Effector memory CD4-positive, alpha-beta T cell (primary cell): ENCODE measurements at regions not wholly inside any gene's neighbourhood (a gene's known extent, or its start where the extent isn't known, plus 50 kb on each side); places are given as distances from the start of the nearest gene placed in this dataset.
"Not testable (repeated sequence)": the region's sequence is repeated elsewhere in the genome, so short reads cannot be mapped to it uniquely, and the experiment has no call there.

ENCODE experiments used
- DNase-seq, 3 donors: peaks; one replicate each; pipeline ENCODE4 v3.0.0-alpha.2; 2020
- H3K27ac ChIP-seq: 2 replicates; pipeline ENCODE4 v1.7.0; 2013; ENCODE audit warnings: mild to moderate bottlenecking, low read length, moderate library complexity; ENCODE audit not compliant: insufficient read depth, poor library complexity, severe bottlenecking
- H3K27me3 ChIP-seq: replicated peaks from 2 replicates; pipeline ENCODE4 v1.7.0; 2013; ENCODE audit warnings: mild to moderate bottlenecking, low read length; ENCODE audit not compliant: insufficient read depth, control insufficient read depth, poor library complexity, severe bottlenecking
- H3K36me3 ChIP-seq: 2 replicates; pipeline ENCODE4 v1.7.0; 2013; ENCODE audit warnings: mild to moderate bottlenecking, low read length, moderate library complexity; ENCODE audit not compliant: control insufficient read depth, insufficient read depth
- H3K4me1 ChIP-seq: 2 replicates; pipeline ENCODE4 v1.7.0; 2013; ENCODE audit warnings: low read length, mild to moderate bottlenecking; ENCODE audit not compliant: control insufficient read depth, insufficient read depth, poor library complexity, severe bottlenecking
- H3K4me3 ChIP-seq: 2 replicates; pipeline ENCODE4 v1.7.0; 2013; ENCODE audit warnings: low read length, low read depth, mild to moderate bottlenecking; ENCODE audit not compliant: insufficient read depth, poor library complexity, severe bottlenecking
- H3K9me3 ChIP-seq: 2 replicates; pipeline ENCODE4 v1.7.0; 2013; ENCODE audit warnings: mild to moderate bottlenecking, low read length, moderate library complexity; ENCODE audit not compliant: control insufficient read depth

DNA sequence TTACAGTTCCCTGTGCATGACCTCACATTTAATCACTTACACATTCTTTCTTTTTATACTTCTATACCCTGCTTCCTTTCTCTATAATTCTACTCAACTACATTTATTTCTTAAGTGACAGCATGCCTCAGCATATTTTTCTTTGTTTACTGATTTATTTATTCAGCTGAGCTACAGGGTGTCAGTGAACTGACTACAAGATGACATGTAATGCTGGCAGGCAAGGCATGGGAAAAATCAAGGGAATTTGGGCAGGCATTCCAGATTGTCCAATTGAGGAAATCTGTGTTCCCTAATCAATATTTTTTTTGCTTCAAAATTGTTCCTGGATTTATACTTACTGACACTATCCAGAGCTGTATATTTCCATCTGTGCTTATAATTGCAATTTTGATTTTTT, 875.5 kb downstream of the C4orf33 start:
- H3K4me1 ChIP-seq = no peaks in the 10 kb centered on the region
- H3K9me3 ChIP-seq = no peaks in the 10 kb centered on the region
- no peaks in the 10 kb centered on the region for H3K27me3 ChIP-seq
- DNase-seq = no peak
- H3K27ac ChIP-seq = no peak overlapping the region
- H3K36me3 ChIP-seq = no peaks in the 10 kb centered on the region
- no peak overlapping the region for H3K4me3 ChIP-seq

DNA sequence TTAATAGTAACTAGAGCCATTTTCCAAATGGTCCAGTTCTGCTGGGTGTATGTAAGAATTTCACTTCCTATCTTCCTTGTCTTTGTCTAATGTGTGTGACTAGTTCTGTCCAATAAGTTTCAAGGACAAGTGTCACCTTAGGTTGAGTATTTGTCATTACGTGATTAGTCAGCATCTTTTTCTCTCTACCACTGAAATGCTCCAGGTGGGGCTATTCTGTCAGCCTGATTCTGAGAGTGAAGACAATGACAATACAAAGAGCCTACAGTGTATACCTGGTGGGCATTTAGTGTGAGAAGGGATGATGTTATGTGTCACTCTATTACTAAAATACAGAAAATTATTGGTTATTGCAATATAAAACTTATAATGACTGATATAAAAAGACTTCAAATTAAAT, 876.3 kb downstream of the C4orf33 start:
- DNase-seq = no peak
- Histone ChIP-seq H3K36me3 (no peaks in the 10 kb centered on the region), H3K27me3 (no peaks in the 10 kb centered on the region), H3K4me1 (no peaks in the 10 kb centered on the region), H3K9me3 (no peaks in the 10 kb centered on the region), H3K4me3 (no peak overlapping the region), H3K27ac (no peak overlapping the region)

DNA sequence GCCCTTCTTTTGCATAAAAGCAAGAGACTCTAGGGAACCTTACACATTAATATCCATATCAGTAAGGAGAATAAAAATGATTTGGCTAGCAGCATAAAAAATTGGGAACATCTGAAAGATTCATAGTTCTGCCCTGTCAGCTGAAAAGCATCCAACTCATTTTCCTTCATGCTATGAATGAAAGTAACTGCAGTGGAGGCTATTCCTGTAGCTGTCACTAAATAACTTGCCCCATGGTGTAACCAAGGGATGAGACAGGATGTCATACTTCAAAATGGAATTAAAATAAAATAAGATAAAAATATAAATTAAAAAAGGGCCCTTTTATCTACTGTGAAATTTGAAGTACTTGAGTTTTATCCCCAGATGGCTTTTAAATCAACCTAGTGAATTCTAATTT, 878.8 kb downstream of the C4orf33 start:
- Histone ChIP-seq H3K4me1 (no peaks in the 10 kb centered on the region), H3K36me3 (no peaks in the 10 kb centered on the region), H3K4me3 (no peak overlapping the region), H3K9me3 (no peaks in the 10 kb centered on the region), H3K27ac (no peak overlapping the region), H3K27me3 (no peaks in the 10 kb centered on the region)
- no peak for DNase-seq

DNA sequence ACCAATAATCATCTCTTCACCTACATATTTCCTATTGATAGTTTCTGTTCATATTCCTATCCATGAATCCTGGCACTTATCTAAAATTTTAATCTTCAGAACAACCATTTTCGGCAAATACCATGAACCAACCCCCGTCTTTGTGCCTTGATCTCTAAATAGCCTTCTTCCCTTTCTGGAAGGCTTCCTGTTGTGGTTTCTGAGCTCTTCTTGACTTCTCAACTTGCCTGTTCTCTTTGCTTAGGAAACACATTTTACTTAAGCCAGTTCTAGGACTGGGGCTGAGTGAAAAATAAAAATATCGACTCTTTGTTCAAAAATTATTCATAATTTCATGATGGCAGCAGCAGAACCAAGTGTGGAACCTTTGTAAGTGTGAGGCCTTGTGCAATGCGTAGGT, 882.4 kb downstream of the C4orf33 start:
- DNase-seq = no peak
- H3K27me3 ChIP-seq = no peaks in the 10 kb centered on the region
- no peaks in the 10 kb centered on the region for H3K9me3 ChIP-seq
- no peak overlapping the region for H3K4me3 ChIP-seq
- no peaks in the 10 kb centered on the region for H3K4me1 ChIP-seq
- no peak overlapping the region for H3K27ac ChIP-seq
- H3K36me3 ChIP-seq = no peaks in the 10 kb centered on the region

DNA sequence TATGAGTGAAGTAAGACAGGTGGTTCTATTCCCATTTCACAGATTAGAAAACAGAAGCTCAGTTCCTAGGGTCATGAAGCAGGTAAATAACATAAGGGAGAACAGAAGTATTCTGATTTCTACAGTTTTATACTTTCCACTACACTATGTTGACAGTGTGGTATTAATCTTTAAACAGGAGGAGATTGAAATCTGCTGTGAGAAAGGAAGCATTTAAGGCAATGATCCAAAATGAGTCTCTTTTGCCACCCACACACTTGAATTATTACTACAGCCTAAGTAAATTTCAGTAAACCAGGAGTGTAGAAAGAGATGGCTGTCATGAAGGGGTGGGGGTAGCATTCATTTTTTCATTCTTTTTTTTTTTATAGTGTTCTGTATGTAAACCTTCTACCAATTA, 893.0 kb downstream of the C4orf33 start:
- H3K9me3 ChIP-seq = no peaks in the 10 kb centered on the region
- no peaks in the 10 kb centered on the region for H3K27me3 ChIP-seq
- H3K27ac ChIP-seq = no peak overlapping the region
- no peaks in the 10 kb centered on the region for H3K36me3 ChIP-seq
- DNase-seq = no peak
- H3K4me1 ChIP-seq = no peaks in the 10 kb centered on the region
- no peak overlapping the region for H3K4me3 ChIP-seq

DNA sequence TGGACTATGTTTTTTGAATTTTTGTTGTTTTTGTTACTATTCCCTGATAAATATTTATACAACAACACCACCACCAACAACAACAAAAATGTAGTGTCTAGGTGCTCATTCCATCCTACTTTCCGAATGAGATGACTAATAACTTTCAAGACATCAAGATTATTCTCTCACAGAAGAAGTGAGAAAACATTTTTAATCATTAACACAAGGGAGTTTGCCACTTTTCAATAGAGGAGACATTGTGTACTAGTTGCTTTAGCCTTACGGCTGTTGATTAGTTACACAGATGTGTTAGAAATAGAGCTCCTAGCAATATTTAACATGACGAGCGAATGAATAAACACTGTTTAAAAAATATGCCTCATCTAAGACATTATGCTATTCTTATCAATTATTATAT, 898.8 kb downstream of the C4orf33 start:
- Histone ChIP-seq H3K27ac (no peak overlapping the region), H3K9me3 (no peaks in the 10 kb centered on the region), H3K4me3 (no peak overlapping the region), H3K27me3 (no peaks in the 10 kb centered on the region), H3K4me1 (no peaks in the 10 kb centered on the region), H3K36me3 (no peaks in the 10 kb centered on the region)
- no peak for DNase-seq

DNA sequence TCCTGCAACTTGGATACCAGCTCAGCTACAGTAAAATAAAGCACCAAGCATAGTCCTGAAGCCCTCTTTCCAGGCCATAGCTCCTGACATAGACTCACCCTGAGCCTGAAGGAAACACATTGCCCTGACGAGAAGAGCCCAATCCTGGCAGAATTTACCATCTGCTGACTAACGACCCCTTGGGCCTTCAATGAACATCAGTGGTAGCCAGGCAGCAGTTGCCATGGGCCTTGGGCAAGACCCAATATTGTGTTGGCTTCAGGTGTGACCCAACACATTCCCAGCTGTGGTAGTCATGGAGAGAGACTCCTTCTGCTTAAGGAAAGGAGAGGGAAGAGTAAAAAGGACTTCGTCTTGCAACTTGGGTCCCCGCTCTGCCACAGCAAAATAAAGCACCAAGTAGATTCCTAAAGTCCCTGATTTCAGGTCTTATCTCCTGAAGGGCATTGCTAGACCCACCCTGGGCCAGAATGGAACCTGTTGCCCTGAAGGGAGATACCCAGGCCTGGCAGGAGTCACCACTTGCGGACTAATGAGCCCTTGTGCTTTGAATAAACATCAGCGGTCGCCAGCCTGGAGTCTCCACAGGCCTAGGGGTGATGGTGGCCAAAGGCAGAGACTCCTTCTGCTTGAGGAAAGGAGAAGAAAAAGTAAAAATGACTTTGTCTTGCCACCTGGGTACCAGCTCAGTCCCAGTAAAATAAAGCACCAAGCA, 902.6 kb downstream of the C4orf33 start:
- Histone ChIP-seq H3K4me1 (no peaks in the 10 kb centered on the region), H3K36me3 (no peaks in the 10 kb centered on the region), H3K9me3 (no peaks in the 10 kb centered on the region), H3K4me3 (no peak overlapping the region), H3K27ac (no peak overlapping the region), H3K27me3 (no peaks in the 10 kb centered on the region)
- no peak for DNase-seq

DNA sequence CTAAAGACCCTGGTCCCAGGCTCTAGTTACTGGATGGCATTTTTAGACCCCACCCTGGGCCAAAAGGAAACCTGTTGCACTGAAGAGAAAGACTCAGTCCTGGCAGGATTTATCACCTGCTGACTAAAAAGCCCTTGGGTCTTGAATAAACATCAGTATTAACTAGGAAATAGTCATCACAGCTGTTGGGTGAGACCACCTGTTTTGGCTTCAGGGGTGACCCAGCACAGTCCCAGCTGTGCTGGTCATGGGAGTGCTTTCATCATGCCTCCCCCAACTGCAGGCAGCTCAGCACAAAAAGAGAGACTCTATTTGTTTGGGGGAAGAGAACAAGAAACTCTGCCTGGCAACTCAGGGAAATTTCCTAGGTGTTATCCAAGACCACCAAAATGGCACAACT, 903.2 kb downstream of the C4orf33 start:
- H3K9me3 ChIP-seq = no peaks in the 10 kb centered on the region
- no peak for DNase-seq
- H3K27ac ChIP-seq = no peak overlapping the region
- no peaks in the 10 kb centered on the region for H3K36me3 ChIP-seq
- H3K27me3 ChIP-seq = no peaks in the 10 kb centered on the region
- H3K4me1 ChIP-seq = no peaks in the 10 kb centered on the region
- H3K4me3 ChIP-seq = no peak overlapping the region

DNA sequence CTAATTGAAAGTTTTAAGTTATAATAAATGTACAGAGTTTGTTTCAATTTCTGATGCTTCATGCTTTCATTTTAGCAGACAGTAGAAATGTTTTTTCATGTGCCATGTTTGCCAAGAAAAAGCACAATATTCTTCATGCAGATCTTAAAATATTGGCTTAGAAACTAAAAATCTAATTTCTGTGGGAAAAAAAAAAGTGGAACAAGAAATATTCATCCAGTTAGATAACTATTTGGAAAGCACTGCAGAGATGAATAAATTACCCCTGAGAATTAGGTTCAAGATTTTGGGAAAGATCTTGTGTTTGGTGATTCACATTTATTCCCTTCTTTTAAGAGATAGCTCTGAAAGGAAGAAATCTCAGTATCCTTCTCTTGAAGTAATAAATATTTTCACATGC, 912.5 kb downstream of the C4orf33 start:
- H3K36me3 ChIP-seq = no peaks in the 10 kb centered on the region
- no peak for DNase-seq
- H3K9me3 ChIP-seq = no peaks in the 10 kb centered on the region
- no peak overlapping the region for H3K27ac ChIP-seq
- no peaks in the 10 kb centered on the region for H3K27me3 ChIP-seq
- H3K4me1 ChIP-seq = no peaks in the 10 kb centered on the region
- H3K4me3 ChIP-seq = no peak overlapping the region

DNA sequence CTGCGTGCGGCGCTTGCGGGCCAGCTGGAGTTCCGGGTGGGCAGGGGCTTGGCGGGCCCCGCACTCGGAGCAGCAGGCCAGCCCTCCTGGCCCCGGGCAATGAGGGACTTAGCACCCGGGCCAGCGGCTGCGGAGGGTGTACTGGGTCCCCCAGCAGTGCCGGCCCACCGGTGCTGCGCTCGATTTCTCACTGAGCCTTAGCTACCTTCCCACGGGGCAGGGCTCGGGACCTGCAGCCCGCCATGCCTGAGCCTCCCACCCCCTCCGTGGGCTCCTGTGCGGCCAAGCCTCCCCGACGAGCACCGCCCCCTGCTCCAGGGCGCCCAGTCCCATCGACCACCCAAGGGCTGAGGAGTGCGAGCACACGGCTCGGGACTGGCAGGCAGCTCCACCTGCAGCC, 916.9 kb downstream of the C4orf33 start:
- H3K27ac ChIP-seq, H3K4me1 ChIP-seq, DNase-seq, H3K36me3 ChIP-seq, H3K27me3 ChIP-seq, H3K4me3 ChIP-seq, H3K9me3 ChIP-seq: not testable (repeated sequence)
